Mesendoderm (in vitro differentiated cells): ENCODE measurements at regions not wholly inside any gene's neighbourhood (a gene's known extent, or its start where the extent isn't known, plus 50 kb on each side); places are given as distances from the start of the nearest gene placed in this dataset.

Experiments used
- DNase-seq: peaks from one replicate; pipeline ENCODE4 v3.0.0; 2013
- H2AK5ac ChIP-seq: 2 replicates; pipeline ENCODE4 v1.6.1; 2013; ENCODE audit warnings: low read length, inconsistent platforms
- H2BK120ac ChIP-seq: 2 replicates; pipeline ENCODE4 v1.6.1; 2013; ENCODE audit warnings: low read depth, mild to moderate bottlenecking, low read length, moderate library complexity, mixed read lengths
- H2BK15ac ChIP-seq: replicated peaks from 2 replicates; pipeline ENCODE4 v1.6.1; 2013; ENCODE audit warnings: low read depth, mild to moderate bottlenecking, moderate library complexity
- H2BK5ac ChIP-seq: 2 replicates; pipeline ENCODE4 v1.6.1; 2013; ENCODE audit warnings: low read length, inconsistent platforms
- H3K18ac ChIP-seq: 2 replicates; pipeline ENCODE4 v1.6.1; 2013; ENCODE audit warnings: mild to moderate bottlenecking, low read length, mixed read lengths
- H3K23ac ChIP-seq: one replicate; pipeline ENCODE4 v1.6.1; 2013; ENCODE audit warnings: low read length
- H3K27ac ChIP-seq: 2 replicates; pipeline ENCODE4 v1.5.1; 2013; ENCODE audit warnings: low read depth, mild to moderate bottlenecking, inconsistent platforms, low read length, moderate library complexity
- H3K27me3 ChIP-seq: 2 replicates; pipeline ENCODE4 v1.6.1; 2013; ENCODE audit warnings: low read length, control low read depth, mild to moderate bottlenecking, inconsistent platforms; ENCODE audit not compliant: insufficient read depth, poor library complexity
- H3K36me3 ChIP-seq: 2 replicates; pipeline ENCODE4 v1.6.1; 2013; ENCODE audit warnings: low read length, inconsistent platforms; ENCODE audit not compliant: control insufficient read depth, insufficient read depth
- H3K4ac ChIP-seq: one replicate; pipeline ENCODE4 v1.6.1; 2013; ENCODE audit warnings: low read depth, mild to moderate bottlenecking, low read length, moderate library complexity
- H3K4me1 ChIP-seq: 2 replicates; pipeline ENCODE4 v1.6.1; 2013; ENCODE audit warnings: low read depth, low read length, inconsistent platforms; ENCODE audit not compliant: control insufficient read depth
- H3K4me2 ChIP-seq: 2 replicates; pipeline ENCODE4 v1.6.1; 2013; ENCODE audit warnings: low read length
- H3K4me3 ChIP-seq: 2 replicates; pipeline ENCODE4 v1.5.1; 2013; ENCODE audit warnings: mild to moderate bottlenecking, low read length
- H3K56ac ChIP-seq: one replicate; pipeline ENCODE4 v1.6.1; 2013; ENCODE audit warnings: low read length
- H3K79me1 ChIP-seq: 2 replicates; pipeline ENCODE4 v1.6.1; 2013; ENCODE audit warnings: low read length, inconsistent platforms
- H3K79me2 ChIP-seq: 2 replicates; pipeline ENCODE4 v1.6.1; 2013; ENCODE audit warnings: mild to moderate bottlenecking, low read length; ENCODE audit not compliant: control insufficient read depth, insufficient read depth
- H3K9ac ChIP-seq: 2 replicates; pipeline ENCODE4 v1.6.1; 2013; ENCODE audit warnings: low read length, inconsistent platforms
- H4K5ac ChIP-seq: one replicate; pipeline ENCODE4 v1.6.1; 2013; ENCODE audit warnings: low read length
- H4K8ac ChIP-seq: one replicate; pipeline ENCODE4 v1.6.1; 2013; ENCODE audit warnings: low read depth, mild to moderate bottlenecking, control low read depth, low read length, moderate library complexity
- WGBS: extraction: QIAGEN DNeasy Blood & Tissue Kit; methylation state at CpG from one replicate; pipeline ENCODE4 v1.1.7; 2013; ENCODE audit warnings: low lambda C conversion rate, missing lambda C conversion rate; ENCODE audit not compliant: insufficient coverage; ENCODE audit errors: extremely low coverage; 5-methylcytosine and 5-hydroxymethylcytosine counted together

- H3K9ac ChIP-seq = no peak overlapping the region
- no peak overlapping the region for H4K5ac ChIP-seq
- H3K18ac ChIP-seq = no peak overlapping the region
- H3K79me1 ChIP-seq = no peaks in the 10 kb centered on the region
- no peak overlapping the region for H2BK120ac ChIP-seq
- H3K36me3 ChIP-seq = no peaks in the 10 kb centered on the region
- no peak for DNase-seq
- no peak overlapping the region for H3K23ac ChIP-seq
- WGBS = no CpG with 5 or more reads among the region's 3 CpGs
- no peak overlapping the region for H2BK15ac ChIP-seq
- H3K4me3 ChIP-seq = no peak overlapping the region
- no peaks in the 10 kb centered on the region for H3K27me3 ChIP-seq
- H3K4me2 ChIP-seq = no peak overlapping the region
- no peak overlapping the region for H3K56ac ChIP-seq
- H2AK5ac ChIP-seq = no peak overlapping the region
- H3K4ac ChIP-seq = no peak overlapping the region
- no peak overlapping the region for H3K27ac ChIP-seq
- H3K4me1 ChIP-seq = no peaks in the 10 kb centered on the region
- no peaks in the 10 kb centered on the region for H3K79me2 ChIP-seq
- no peak overlapping the region for H4K8ac ChIP-seq
- no peak overlapping the region for H2BK5ac ChIP-seq
Measured at GRCh38 chr7:149566103-149566502, 68.5 kb upstream of the ZNF746 start.

- no peak for DNase-seq
Measured at GRCh38 chr7:149565096-149565382, 67.4 kb upstream of the ZNF746 start.

GRCh38 chr7:149564340-149565095 lies 66.9 kb upstream of the ZNF746 start:
- Histone ChIP-seq H3K79me2 (no peaks in the 10 kb centered on the region), H4K5ac (no peak overlapping the region), H3K9ac (no peak overlapping the region), H2AK5ac (no peak overlapping the region), H4K8ac (no peak overlapping the region), H2BK120ac (no peak overlapping the region), H3K27ac (no peak overlapping the region), H3K4ac (no peak overlapping the region), H3K23ac (no peak overlapping the region), H3K4me2 (no peak overlapping the region), H2BK5ac (no peak overlapping the region), H2BK15ac (no peak overlapping the region), H3K36me3 (peaks cover 2% of the 10 kb centered on the region), H3K56ac (no peak overlapping the region), H3K4me3 (no peak overlapping the region), H3K18ac (no peak overlapping the region), H3K27me3 (no peaks in the 10 kb centered on the region), H3K4me1 (no peaks in the 10 kb centered on the region), H3K79me1 (no peaks in the 10 kb centered on the region)
- DNase-seq = no peak
- no CpG with 5 or more reads among the region's 4 CpGs for WGBS

More at GRCh38 chr7:149565096-149565382, 67.4 kb upstream of the ZNF746 start:
- H3K79me2 ChIP-seq = no peaks in the 10 kb centered on the region
- H3K56ac ChIP-seq = no peak overlapping the region
- no peak overlapping the region for H3K9ac ChIP-seq
- no peak overlapping the region for H3K4me2 ChIP-seq
- H2AK5ac ChIP-seq = no peak overlapping the region
- no peak overlapping the region for H2BK120ac ChIP-seq
- H4K8ac ChIP-seq = no peak overlapping the region
- H3K4me3 ChIP-seq = no peak overlapping the region
- peaks cover 2% of the 10 kb centered on the region for H3K36me3 ChIP-seq
- no peaks in the 10 kb centered on the region for H3K79me1 ChIP-seq
- H3K4me1 ChIP-seq = no peaks in the 10 kb centered on the region
- no peak overlapping the region for H2BK5ac ChIP-seq
- no peak overlapping the region for H3K27ac ChIP-seq
- no peak overlapping the region for H4K5ac ChIP-seq
- H2BK15ac ChIP-seq = no peak overlapping the region
- no peak overlapping the region for H3K18ac ChIP-seq
- no peak overlapping the region for H3K23ac ChIP-seq
- H3K4ac ChIP-seq = no peak overlapping the region
- H3K27me3 ChIP-seq = no peaks in the 10 kb centered on the region
- WGBS = no CpG with 5 or more reads among the region's 1 CpG

GRCh38 chr7:149562602-149563001 lies 65.0 kb upstream of the ZNF746 start:
- Histone ChIP-seq H3K4me2 (no peak overlapping the region), H3K36me3 (peaks cover 2% of the 10 kb centered on the region), H3K9ac (no peak overlapping the region), H3K4me1 (no peaks in the 10 kb centered on the region), H4K5ac (no peak overlapping the region), H2BK15ac (no peak overlapping the region), H3K23ac (no peak overlapping the region), H3K56ac (no peak overlapping the region), H2AK5ac (no peak overlapping the region), H3K4ac (no peak overlapping the region), H3K18ac (no peak overlapping the region), H3K79me1 (no peaks in the 10 kb centered on the region), H2BK5ac (no peak overlapping the region), H3K4me3 (no peak overlapping the region), H3K27me3 (no peaks in the 10 kb centered on the region), H2BK120ac (no peak overlapping the region), H3K27ac (no peak overlapping the region), H4K8ac (no peak overlapping the region), H3K79me2 (no peaks in the 10 kb centered on the region)
- DNase-seq = no peak
- no CpG with 5 or more reads among the region's 4 CpGs for WGBS

- Histone ChIP-seq H3K18ac (no peak overlapping the region), H4K5ac (no peak overlapping the region), H3K4me1 (no peaks in the 10 kb centered on the region), H3K27me3 (no peaks in the 10 kb centered on the region), H3K23ac (no peak overlapping the region), H3K4ac (no peak overlapping the region), H2AK5ac (no peak overlapping the region), H3K4me3 (no peak overlapping the region), H3K79me1 (no peaks in the 10 kb centered on the region), H3K56ac (no peak overlapping the region), H3K79me2 (no peaks in the 10 kb centered on the region), H4K8ac (no peak overlapping the region), H2BK120ac (no peak overlapping the region), H3K36me3 (peaks cover 2% of the 10 kb centered on the region), H3K27ac (no peak overlapping the region), H3K9ac (no peak overlapping the region), H2BK15ac (no peak overlapping the region), H2BK5ac (no peak overlapping the region), H3K4me2 (no peak overlapping the region)
- no peak for DNase-seq
- no CpG with 5 or more reads among the region's 3 CpGs for WGBS
Measured at GRCh38 chr7:149561072-149561471, 63.5 kb upstream of the ZNF746 start.

GRCh38 chr7:149559711-149560110 lies 62.1 kb upstream of the ZNF746 start:
- Histone ChIP-seq H2BK120ac (no peak overlapping the region), H2BK5ac (no peak overlapping the region), H2AK5ac (no peak overlapping the region), H3K79me2 (no peaks in the 10 kb centered on the region), H3K18ac (no peak overlapping the region), H3K56ac (no peak overlapping the region), H3K4me3 (no peak overlapping the region), H3K9ac (no peak overlapping the region), H3K4me2 (no peak overlapping the region), H2BK15ac (no peak overlapping the region), H3K4me1 (no peaks in the 10 kb centered on the region), H4K8ac (no peak overlapping the region), H3K79me1 (no peaks in the 10 kb centered on the region), H3K27ac (no peak overlapping the region), H4K5ac (no peak overlapping the region), H3K23ac (no peak overlapping the region), H3K36me3 (peaks cover 2% of the 10 kb centered on the region), H3K27me3 (no peaks in the 10 kb centered on the region), H3K4ac (no peak overlapping the region)
- WGBS = no CpG with 5 or more reads among the region's 4 CpGs
- DNase-seq = no peak
